ENCODE measurements at regions not wholly inside any gene's neighbourhood (a gene's known extent, or its start where the extent isn't known, plus 50 kb on each side); places are given as distances from the start of the nearest gene placed in this dataset.

DNA sequence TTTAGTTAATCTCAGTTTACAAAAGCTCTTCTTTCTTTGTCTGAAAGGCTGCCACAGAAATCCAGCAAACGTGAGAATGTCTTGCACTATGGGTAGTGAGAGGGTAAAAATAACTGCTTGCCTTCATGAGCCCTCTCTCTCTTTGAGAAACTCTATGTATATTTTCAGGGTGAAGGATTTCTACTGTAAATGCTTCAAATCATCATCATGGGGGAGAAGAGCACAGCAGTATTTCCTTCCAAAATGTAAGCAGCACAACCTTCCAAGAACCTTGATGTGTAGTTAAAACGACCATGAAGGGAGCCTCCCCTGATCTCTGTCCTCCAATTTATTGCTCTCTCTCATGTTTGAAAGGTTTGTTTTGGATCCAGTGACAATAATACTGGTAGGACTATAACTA is 141.3 kb upstream of the CENPW start:
- TF ChIP-seq, protein P1, sequence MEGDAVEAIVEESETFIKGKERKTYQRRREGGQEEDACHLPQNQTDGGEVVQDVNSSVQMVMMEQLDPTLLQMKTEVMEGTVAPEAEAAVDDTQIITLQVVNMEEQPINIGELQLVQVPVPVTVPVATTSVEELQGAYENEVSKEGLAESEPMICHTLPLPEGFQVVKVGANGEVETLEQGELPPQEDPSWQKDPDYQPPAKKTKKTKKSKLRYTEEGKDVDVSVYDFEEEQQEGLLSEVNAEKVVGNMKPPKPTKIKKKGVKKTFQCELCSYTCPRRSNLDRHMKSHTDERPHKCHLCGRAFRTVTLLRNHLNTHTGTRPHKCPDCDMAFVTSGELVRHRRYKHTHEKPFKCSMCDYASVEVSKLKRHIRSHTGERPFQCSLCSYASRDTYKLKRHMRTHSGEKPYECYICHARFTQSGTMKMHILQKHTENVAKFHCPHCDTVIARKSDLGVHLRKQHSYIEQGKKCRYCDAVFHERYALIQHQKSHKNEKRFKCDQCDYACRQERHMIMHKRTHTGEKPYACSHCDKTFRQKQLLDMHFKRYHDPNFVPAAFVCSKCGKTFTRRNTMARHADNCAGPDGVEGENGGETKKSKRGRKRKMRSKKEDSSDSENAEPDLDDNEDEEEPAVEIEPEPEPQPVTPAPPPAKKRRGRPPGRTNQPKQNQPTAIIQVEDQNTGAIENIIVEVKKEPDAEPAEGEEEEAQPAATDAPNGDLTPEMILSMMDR (IDR thresholded peaks at IDR 0.05; ENCODE audit: control extremely low read depth in 1 of 3, insufficient read depth in 1 of 3, low read depth in 1 of 3, low read length in 3 of 3) = no peak
- no peak for TF ChIP-seq TBP (IDR thresholded peaks at IDR 0.05; ENCODE audit: low read depth, low read length)
- TF ChIP-seq, protein P2, sequence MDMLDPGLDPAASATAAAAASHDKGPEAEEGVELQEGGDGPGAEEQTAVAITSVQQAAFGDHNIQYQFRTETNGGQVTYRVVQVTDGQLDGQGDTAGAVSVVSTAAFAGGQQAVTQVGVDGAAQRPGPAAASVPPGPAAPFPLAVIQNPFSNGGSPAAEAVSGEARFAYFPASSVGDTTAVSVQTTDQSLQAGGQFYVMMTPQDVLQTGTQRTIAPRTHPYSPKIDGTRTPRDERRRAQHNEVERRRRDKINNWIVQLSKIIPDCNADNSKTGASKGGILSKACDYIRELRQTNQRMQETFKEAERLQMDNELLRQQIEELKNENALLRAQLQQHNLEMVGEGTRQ (IDR thresholded peaks at IDR 0.05; ENCODE audit: low read length) = no peak
- no peak for TF ChIP-seq POLR2AphosphoS5 (IDR thresholded peaks at IDR 0.05; ENCODE audit: low read depth, low read length)

Measured in H1 (cell line).